ENCODE measurements at regions not wholly inside any gene's neighbourhood (a gene's known extent, or its start where the extent isn't known, plus 50 kb on each side); places are given as distances from the start of the nearest gene placed in this dataset.

GRCh38 chr16:31678649-31679325, 151.1 kb downstream of the AHSP start:
- CTCF ChIA-PET (ENCODE audit: partially characterized antibody), result no interaction called here
- POLR2A ChIA-PET (ENCODE audit: partially characterized antibody), result interaction anchor here (1.2 kb wide), 1 partner anchor 34 kb away, joined by 3 read pairs; a partner anchor contains a TSS
- H4K8ac ChIP-seq (ENCODE audit: extremely low read depth, insufficient read depth, low read length), result no peak overlapping the region
- FAIRE-seq (no peak), DNase-seq (ENCODE audit: low read depth in 1 of 2, low spot score in 2 of 2) (no peak)
- H3K4me1 ChIP-seq (replicated peaks in 1 of 4; ENCODE audit: control insufficient read depth in 3 of 4, insufficient read depth in 4 of 4, low read length in 3 of 4), result no peaks in the 10 kb centered on the region
- no peak overlapping the region for H2BK120ac ChIP-seq (replicated peaks; ENCODE audit: low read depth, low read length)
- WGBS, 2 experiments (ENCODE audit: extremely low coverage in 1 of 2, insufficient coverage in 1 of 2, insufficient read length in 1 of 2, insufficient replicate concordance in 2 of 2, low coverage in 1 of 2, low lambda C conversion rate in 2 of 2, missing lambda C conversion rate in 1 of 2), result 85% methylated on average over 7 of the region's 7 CpGs; no CpG with 5 or more reads in 1 of the 2 experiments
- no peak overlapping the region for H3K4me2 ChIP-seq (ENCODE audit: insufficient read depth in 1 of 2, low read depth in 2 of 2, low read length in 2 of 2)
- H2AFZ ChIP-seq (ENCODE audit: low read length), result no peak overlapping the region
- peaks cover 50 to 63% of the 10 kb centered on the region in 2 experiments; a peak in 3 of 4 replicates for H3K9me3 ChIP-seq (ENCODE audit: insufficient read depth in 2 of 2, low read depth in 1 of 2, low read length in 1 of 2)
- H3K27ac ChIP-seq (ENCODE audit: low read depth, low read length), result no peak overlapping the region
- H2BK15ac ChIP-seq (ENCODE audit: low read length), result no peak overlapping the region
- peaks cover 0 to 1% (median 0%) of the 10 kb centered on the region in 4 experiments; a peak in 1 of 7 replicates for H3K27me3 ChIP-seq (replicated peaks in 1 of 4; ENCODE audit: control insufficient read depth in 3 of 4, extremely low read depth in 1 of 4, insufficient read depth in 3 of 4, low read length in 3 of 4)
- no peak overlapping the region for H3K14ac ChIP-seq (ENCODE audit: insufficient read length)
- no peaks in the 10 kb centered on the region for H4K20me1 ChIP-seq (replicated peaks in 1 of 2; ENCODE audit: control insufficient read depth in 1 of 2, insufficient read depth in 2 of 2, low read length in 2 of 2)
- no peak overlapping the region for H4K91ac ChIP-seq (replicated peaks; ENCODE audit: insufficient read length, low read length)
- no peak overlapping the region for H3K56ac ChIP-seq (replicated peaks; ENCODE audit: insufficient read length, low read depth, low read length)
- no peak overlapping the region for H2AK5ac ChIP-seq (ENCODE audit: low read depth, low read length)
- no peak overlapping the region for H3K9ac ChIP-seq (replicated peaks in 1 of 4; ENCODE audit: extremely low read depth in 1 of 4, low read depth in 3 of 4, low read length in 3 of 4)
- no peak overlapping the region for H3K18ac ChIP-seq (ENCODE audit: extremely low read depth, low read length)
- no peaks in the 10 kb centered on the region for H3K79me2 ChIP-seq (ENCODE audit: control insufficient read depth in 1 of 2, insufficient read depth in 2 of 2, low read length in 2 of 2)
- no peak overlapping the region for H4K5ac ChIP-seq (ENCODE audit: insufficient read length, low read depth, low read length)
- no peak overlapping the region for H3K4me3 ChIP-seq (ENCODE audit: extremely low read depth in 1 of 4, insufficient read depth in 2 of 4, low read depth in 3 of 4, low read length in 4 of 4)
- no peak for TF ChIP-seq YY1 (IDR thresholded peaks at IDR 0.05; ENCODE audit: low read depth, low read length)
- TF ChIP-seq TAF7 (optimal IDR thresholded peaks at IDR 0.05; ENCODE audit: borderline replicate concordance, low read depth, low read length), result no peak
- TF ChIP-seq TAF1 (IDR thresholded peaks at IDR 0.05; ENCODE audit: low read depth, low read length), result no peak
- no peak for TF ChIP-seq SUZ12 (IDR thresholded peaks at IDR 0.05; ENCODE audit: low read length)
- no peak for TF ChIP-seq SRF (IDR thresholded peaks at IDR 0.05; ENCODE audit: low read depth, low read length)
- no peak for TF ChIP-seq TBP (IDR thresholded peaks at IDR 0.05; ENCODE audit: low read depth, low read length)
- H3K79me1 ChIP-seq (ENCODE audit: low read depth, low read length), result no peaks in the 10 kb centered on the region
- H3K23me2 ChIP-seq (ENCODE audit: low read depth, low read length), result no peaks in the 10 kb centered on the region
- no peak overlapping the region for H3K23ac ChIP-seq (ENCODE audit: insufficient read length)
- no peaks in the 10 kb centered on the region for H3K36me3 ChIP-seq (ENCODE audit: control insufficient read depth in 2 of 4, insufficient read depth in 4 of 4, low read length in 3 of 4)
- no peak overlapping the region for H2BK12ac ChIP-seq (ENCODE audit: low read depth, low read length)
- H2BK5ac ChIP-seq (ENCODE audit: low read depth, low read length), result no peak overlapping the region
- H2BK20ac ChIP-seq (ENCODE audit: low read length), result no peak overlapping the region
- no peak overlapping the region for H3K4ac ChIP-seq (replicated peaks; ENCODE audit: insufficient read length, low read depth, low read length)
